HG02571 (cell line): ENCODE measurements at regions not wholly inside any gene's neighbourhood (a gene's known extent, or its start where the extent isn't known, plus 50 kb on each side); places are given as distances from the start of the nearest gene placed in this dataset.
A peak's percentile ranks its signal among the peaks of the same experiment; 100 is the strongest.

Source experiments
- ATAC-seq: cut with Tn5 transposase; IDR thresholded peaks from one replicate; pipeline ENCODE4 v1.9.1; 2021; ENCODE audit warnings: mild to moderate bottlenecking, moderate library complexity; ENCODE audit not compliant: unreplicated experiment

- no peak for ATAC-seq
Measured at GRCh38 chr4:81647388-81647787, 175.7 kb upstream of the RASGEF1B start.

- no peak for ATAC-seq
Measured at GRCh38 chr4:81642543-81642942, 170.8 kb upstream of the RASGEF1B start.

- no peak for ATAC-seq
Measured at GRCh38 chr4:81639248-81639647, 167.5 kb upstream of the RASGEF1B start.

GRCh38 chr4:81638698-81639097 lies 167.0 kb upstream of the RASGEF1B start:
- ATAC-seq: no peak

- ATAC-seq: peak; percentile 81
Measured at GRCh38 chr4:81635739-81636138, 164.0 kb upstream of the RASGEF1B start.

- no peak for ATAC-seq
Measured at GRCh38 chr4:81634766-81635549, 163.3 kb upstream of the RASGEF1B start.

- ATAC-seq: no peak
Measured at GRCh38 chr4:81634165-81634564, 162.5 kb upstream of the RASGEF1B start.

- no peak for ATAC-seq
Measured at GRCh38 chr4:81632581-81633299, 161.0 kb upstream of the RASGEF1B start.

- peak; percentile 68 for ATAC-seq
Measured at GRCh38 chr4:81631958-81632441, 160.3 kb upstream of the RASGEF1B start.

- ATAC-seq: no peak
Measured at GRCh38 chr4:81629366-81629765, 157.7 kb upstream of the RASGEF1B start.

- no peak for ATAC-seq
Measured at GRCh38 chr4:81628489-81628888, 156.8 kb upstream of the RASGEF1B start.

- no peak for ATAC-seq
Measured at GRCh38 chr4:81627590-81627989, 155.9 kb upstream of the RASGEF1B start.

- ATAC-seq: no peak
Measured at GRCh38 chr4:81626851-81627250, 155.1 kb upstream of the RASGEF1B start.

GRCh38 chr4:81625422-81626417 lies 154.0 kb upstream of the RASGEF1B start:
- ATAC-seq: no peak

GRCh38 chr4:81623434-81623833 lies 151.7 kb upstream of the RASGEF1B start:
- ATAC-seq: no peak

- no peak for ATAC-seq
Measured at GRCh38 chr4:81622474-81623184, 150.9 kb upstream of the RASGEF1B start.

- ATAC-seq: no peak
Measured at GRCh38 chr4:81622028-81622427, 150.3 kb upstream of the RASGEF1B start.

GRCh38 chr4:81621490-81621889 lies 149.8 kb upstream of the RASGEF1B start:
- ATAC-seq: no peak

- no peak for ATAC-seq
Measured at GRCh38 chr4:81620442-81620841, 148.7 kb upstream of the RASGEF1B start.

- no peak for ATAC-seq
Measured at GRCh38 chr4:81617545-81617944, 145.8 kb upstream of the RASGEF1B start.
